ENCODE measurements at regions not wholly inside any gene's neighbourhood (a gene's known extent, or its start where the extent isn't known, plus 50 kb on each side); places are given as distances from the start of the nearest gene placed in this dataset.

DNA sequence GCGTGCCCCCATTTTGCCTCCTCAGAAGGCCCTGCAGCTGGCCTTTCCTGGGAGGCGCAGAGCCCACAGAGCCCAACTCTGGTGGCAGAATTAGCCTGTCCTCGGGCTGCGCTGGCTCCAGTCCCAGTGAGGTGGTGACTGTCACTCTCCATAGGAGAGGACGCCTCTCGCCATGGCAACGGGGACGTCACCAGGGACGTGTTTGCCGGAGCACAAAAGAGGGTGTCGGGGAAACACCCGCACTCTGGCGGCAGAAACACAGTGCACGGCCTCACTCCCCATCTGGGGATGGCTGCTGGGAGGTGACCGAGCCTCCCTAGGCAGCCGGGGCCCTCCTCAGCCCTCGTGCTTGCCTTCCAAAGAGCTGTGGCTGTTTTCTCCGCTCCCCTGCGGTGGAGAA is 50.2 kb upstream of the NCOR2 start:
- TF ChIP-seq CTCF (conservative IDR thresholded peaks at IDR 0.05; ENCODE audit: low read depth, low read length) (no peak), MAFK (IDR thresholded peaks at IDR 0.05; ENCODE audit: low read depth, low read length) (no peak), MAZ (IDR thresholded peaks at IDR 0.05; ENCODE audit: borderline replicate concordance, low read depth, low read length) (no peak), POLR2A (IDR thresholded peaks at IDR 0.05; ENCODE audit: low read depth, low read length) (no peak), RCOR1 (IDR thresholded peaks at IDR 0.05; ENCODE audit: insufficient replicate concordance, low read length) (no peak), RFX5 (IDR thresholded peaks at IDR 0.05; ENCODE audit: low read depth, low read length) (no peak), USF2 (IDR thresholded peaks at IDR 0.05; ENCODE audit: low read depth, low read length) (no peak), ELK1 (IDR thresholded peaks at IDR 0.05; ENCODE audit: borderline replicate concordance, low read depth, low read length) (no peak), FOS (IDR thresholded peaks at IDR 0.05; ENCODE audit: low read depth, low read length) (no peak), RAD21 (IDR thresholded peaks at IDR 0.05; ENCODE audit: low read length) (no peak), SMC3 (IDR thresholded peaks at IDR 0.05; ENCODE audit: low read depth, low read length) (no peak), BHLHE40 (IDR thresholded peaks at IDR 0.05; ENCODE audit: low read depth, low read length) (no peak), CEBPB (IDR thresholded peaks at IDR 0.05; ENCODE audit: low read depth, low read length) (no peak), CHD1 (IDR thresholded peaks at IDR 0.05; ENCODE audit: low read depth, low read length) (no peak)

All from IMR-90 (cell line).